H1 (cell line): ENCODE measurements at regions not wholly inside any gene's neighbourhood (a gene's known extent, or its start where the extent isn't known, plus 50 kb on each side); places are given as distances from the start of the nearest gene placed in this dataset.

Experiments used
- CEBPB ChIP-seq: IDR thresholded peaks from 2 replicates; pipeline ENCODE4 v1.6.1; 2012; ENCODE audit warnings: low read depth, low read length
- EGR1 ChIP-seq: IDR thresholded peaks from 2 replicates; pipeline ENCODE4 v1.6.1; 2011; ENCODE audit warnings: low read depth, low read length, borderline replicate concordance
- EZH2 ChIP-seq: fragments of 200-600 bp; sonication (generic); IDR thresholded peaks from 2 replicates; pipeline ENCODE4 v1.7.1; 2012; ENCODE audit warnings: low read depth, mild to moderate bottlenecking, moderate library complexity, low read length, inconsistent platforms; ENCODE audit not compliant: severe bottlenecking
- FOSL1 ChIP-seq: IDR thresholded peaks from 2 replicates; pipeline ENCODE4 v1.6.1; 2011; ENCODE audit warnings: mild to moderate bottlenecking, low read depth, low read length, moderate library complexity; ENCODE audit not compliant: insufficient read depth
- JUND ChIP-seq: IDR thresholded peaks from 2 replicates; pipeline ENCODE4 v1.6.1; 2011; ENCODE audit warnings: mild to moderate bottlenecking, improper control_type of control experiment, low read length
- MAFK ChIP-seq: IDR thresholded peaks from 2 replicates; pipeline ENCODE4 v1.6.1; 2012; ENCODE audit warnings: low read depth, mild to moderate bottlenecking, improper control_type of control experiment, low read length
- POLR2A ChIP-seq, 2 experiments: IDR thresholded peaks; 1 replicate in 1 of 2; 2 replicates in 1 of 2; pipeline ENCODE4 v1.6.1; 2011; ENCODE audit warnings: low read depth in 2 of 2, low read length in 2 of 2, mild to moderate bottlenecking in 2 of 2; ENCODE audit errors: control extremely low read depth in 1 of 2
- POLR2AphosphoS5 ChIP-seq: IDR thresholded peaks from 2 replicates; pipeline ENCODE4 v1.6.1; 2011; ENCODE audit warnings: low read depth, low read length
- RFX5 ChIP-seq: IDR thresholded peaks from 2 replicates; pipeline ENCODE4 v1.6.1; 2011; ENCODE audit warnings: low read depth, low read length, improper control_type of control experiment, borderline replicate concordance
- RNF2 ChIP-seq: fragments of 200-900, 300-1000 bp; sonication (generic); IDR thresholded peaks from 2 replicates; pipeline ENCODE4 v1.7.1; 2016; ENCODE audit warnings: borderline replicate concordance, low read depth, mild to moderate bottlenecking, antibody characterized with exemption, low read length; ENCODE audit not compliant: poor library complexity, severe bottlenecking; ENCODE audit errors: missing control alignments
- USF2 ChIP-seq: IDR thresholded peaks from 2 replicates; pipeline ENCODE4 v1.6.1; 2011; ENCODE audit warnings: low read length, improper control_type of control experiment
- TF ChIP-seq, protein P1 (sequence below), 3 experiments: IDR thresholded peaks; 1 replicate in 2 of 3; 2 replicates in 1 of 3; pipeline versions ENCODE4 v1.5.1 to v1.6.1; 2011; ENCODE audit warnings: low read length in 3 of 3, mild to moderate bottlenecking in 3 of 3, inconsistent platforms in 2 of 3, low read depth in 1 of 3, moderate library complexity in 1 of 3; ENCODE audit not compliant: insufficient read depth in 1 of 3; ENCODE audit errors: control extremely low read depth in 1 of 3
- TF ChIP-seq, protein P2 (sequence below): IDR thresholded peaks from 2 replicates; pipeline ENCODE4 v1.6.1; 2012; ENCODE audit warnings: inconsistent platforms

GRCh38 chr2:239689410-239689809, 288.6 kb upstream of the HDAC4 start:
- TF ChIP-seq POLR2A (IDR thresholded peaks at IDR 0.05; ENCODE audit: control extremely low read depth in 1 of 2, low read depth in 2 of 2, low read length in 2 of 2) = no peak
- TF ChIP-seq RNF2 = no peak
- TF ChIP-seq CEBPB = no peak
- TF ChIP-seq MAFK = no peak
- TF ChIP-seq EGR1 = no peak
- TF ChIP-seq EZH2 = no peak
- no peak for TF ChIP-seq RFX5
- no peak for TF ChIP-seq USF2
- TF ChIP-seq, protein P1, sequence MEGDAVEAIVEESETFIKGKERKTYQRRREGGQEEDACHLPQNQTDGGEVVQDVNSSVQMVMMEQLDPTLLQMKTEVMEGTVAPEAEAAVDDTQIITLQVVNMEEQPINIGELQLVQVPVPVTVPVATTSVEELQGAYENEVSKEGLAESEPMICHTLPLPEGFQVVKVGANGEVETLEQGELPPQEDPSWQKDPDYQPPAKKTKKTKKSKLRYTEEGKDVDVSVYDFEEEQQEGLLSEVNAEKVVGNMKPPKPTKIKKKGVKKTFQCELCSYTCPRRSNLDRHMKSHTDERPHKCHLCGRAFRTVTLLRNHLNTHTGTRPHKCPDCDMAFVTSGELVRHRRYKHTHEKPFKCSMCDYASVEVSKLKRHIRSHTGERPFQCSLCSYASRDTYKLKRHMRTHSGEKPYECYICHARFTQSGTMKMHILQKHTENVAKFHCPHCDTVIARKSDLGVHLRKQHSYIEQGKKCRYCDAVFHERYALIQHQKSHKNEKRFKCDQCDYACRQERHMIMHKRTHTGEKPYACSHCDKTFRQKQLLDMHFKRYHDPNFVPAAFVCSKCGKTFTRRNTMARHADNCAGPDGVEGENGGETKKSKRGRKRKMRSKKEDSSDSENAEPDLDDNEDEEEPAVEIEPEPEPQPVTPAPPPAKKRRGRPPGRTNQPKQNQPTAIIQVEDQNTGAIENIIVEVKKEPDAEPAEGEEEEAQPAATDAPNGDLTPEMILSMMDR (IDR thresholded peaks at IDR 0.05; ENCODE audit: control extremely low read depth in 1 of 3, insufficient read depth in 1 of 3, low read depth in 1 of 3, low read length in 3 of 3) = no peak
- no peak for TF ChIP-seq FOSL1
- TF ChIP-seq POLR2AphosphoS5 = no peak
- TF ChIP-seq, protein P2, sequence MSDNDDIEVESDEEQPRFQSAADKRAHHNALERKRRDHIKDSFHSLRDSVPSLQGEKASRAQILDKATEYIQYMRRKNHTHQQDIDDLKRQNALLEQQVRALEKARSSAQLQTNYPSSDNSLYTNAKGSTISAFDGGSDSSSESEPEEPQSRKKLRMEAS = no peak
- TF ChIP-seq JUND = no peak
